Neural crest cell (in vitro differentiated cells): ENCODE measurements at regions not wholly inside any gene's neighbourhood (a gene's known extent, or its start where the extent isn't known, plus 50 kb on each side); places are given as distances from the start of the nearest gene placed in this dataset.
"Not testable (repeated sequence)": the region's sequence is repeated elsewhere in the genome, so short reads cannot be mapped to it uniquely, and the experiment has no call there.

Experiments used
- DNase-seq: peaks from one replicate; pipeline ENCODE4 v3.0.0; 2021; ENCODE audit warnings: low read depth, mixed read lengths, low spot score
- H3K27ac Mint-ChIP-seq: one replicate; pipeline ENCODE4 v1.8.0; 2021; ENCODE audit warnings: mild to moderate bottlenecking, mixed read lengths; ENCODE audit not compliant: unreplicated experiment
- H3K27me3 Mint-ChIP-seq: 2 replicates; pipeline ENCODE4 v1.8.0; 2021; ENCODE audit warnings: low read depth, mild to moderate bottlenecking, mixed read lengths
- H3K36me3 Mint-ChIP-seq: 2 replicates; pipeline ENCODE4 v1.8.0; 2021; ENCODE audit warnings: low read depth, mild to moderate bottlenecking, mixed read lengths
- H3K4me1 Mint-ChIP-seq: 2 replicates; pipeline ENCODE4 v1.8.0; 2021; ENCODE audit warnings: mixed read lengths
- H3K4me3 Mint-ChIP-seq: one replicate; pipeline ENCODE4 v1.8.0; 2021; ENCODE audit warnings: mild to moderate bottlenecking, mixed read lengths
- H3K9me3 Mint-ChIP-seq: 2 replicates; pipeline ENCODE4 v1.8.0; 2021; ENCODE audit warnings: mixed read lengths
- CTCF ChIP-seq: fragments of 200-600 bp; sonication (generic); conservative IDR thresholded peaks from 2 replicates; pipeline ENCODE4 v1.5.0; 2021; ENCODE audit warnings: antibody characterized with exemption, mild to moderate bottlenecking

GRCh38 chrX:30144221-30144620 lies 71.1 kb upstream of the MAGEB2 start:
- Mint-ChIP-seq H3K4me3 (no peak overlapping the region), H3K4me1 (no peaks in the 10 kb centered on the region), H3K36me3 (no peaks in the 10 kb centered on the region), H3K9me3 (no peaks in the 10 kb centered on the region), H3K27ac (no peak overlapping the region), H3K27me3 (no peaks in the 10 kb centered on the region)
- no peak for DNase-seq
- TF ChIP-seq CTCF: no peak

- Mint-ChIP-seq H3K27me3 (no peaks in the 10 kb centered on the region), H3K27ac (no peak overlapping the region), H3K4me1 (no peaks in the 10 kb centered on the region), H3K36me3 (no peaks in the 10 kb centered on the region), H3K4me3 (no peak overlapping the region), H3K9me3 (no peaks in the 10 kb centered on the region)
- no peak for DNase-seq
- no peak for TF ChIP-seq CTCF
Observed at GRCh38 chrX:30144971-30145731, 70.2 kb upstream of the MAGEB2 start.

- Mint-ChIP-seq H3K4me1 (no peaks in the 10 kb centered on the region), H3K27ac (no peak overlapping the region), H3K4me3 (no peak overlapping the region), H3K27me3 (no peaks in the 10 kb centered on the region), H3K36me3 (no peaks in the 10 kb centered on the region), H3K9me3 (no peaks in the 10 kb centered on the region)
- DNase-seq: no peak
- no peak for TF ChIP-seq CTCF
Observed at GRCh38 chrX:30147996-30148643, 67.2 kb upstream of the MAGEB2 start.

GRCh38 chrX:30149206-30149605 lies 66.2 kb upstream of the MAGEB2 start:
- not testable (repeated sequence) for H3K36me3 Mint-ChIP-seq, H3K9me3 Mint-ChIP-seq, H3K27me3 Mint-ChIP-seq, DNase-seq, H3K4me3 Mint-ChIP-seq, H3K4me1 Mint-ChIP-seq, H3K27ac Mint-ChIP-seq

- H3K27ac Mint-ChIP-seq: no peak overlapping the region
- no peaks in the 10 kb centered on the region for H3K36me3 Mint-ChIP-seq
- H3K4me1 Mint-ChIP-seq: peaks cover 3% of the 10 kb centered on the region
- no peaks in the 10 kb centered on the region for H3K9me3 Mint-ChIP-seq
- H3K4me3 Mint-ChIP-seq: no peak overlapping the region
- DNase-seq: no peak
- no peak for TF ChIP-seq CTCF
- H3K27me3 Mint-ChIP-seq: no peaks in the 10 kb centered on the region
Observed at GRCh38 chrX:30150196-30150895, 65.0 kb upstream of the MAGEB2 start.

GRCh38 chrX:30151964-30152363 lies 63.4 kb upstream of the MAGEB2 start:
- TF ChIP-seq CTCF: no peak
- no peak overlapping the region for H3K4me3 Mint-ChIP-seq
- H3K9me3 Mint-ChIP-seq: peaks cover 2% of the 10 kb centered on the region
- DNase-seq: no peak
- H3K27ac Mint-ChIP-seq: no peak overlapping the region
- H3K36me3 Mint-ChIP-seq: no peaks in the 10 kb centered on the region
- no peaks in the 10 kb centered on the region for H3K27me3 Mint-ChIP-seq
- peaks cover 3% of the 10 kb centered on the region for H3K4me1 Mint-ChIP-seq
